GM23338 (cell line): ENCODE measurements at regions not wholly inside any gene's neighbourhood (a gene's known extent, or its start where the extent isn't known, plus 50 kb on each side); places are given as distances from the start of the nearest gene placed in this dataset.

Experiments used
- EZH2phosphoT487 ChIP-seq: fragments of 200-600 bp; sonication (generic); IDR thresholded peaks from one replicate; pipeline ENCODE4 v1.8.1; 2018; ENCODE audit warnings: antibody characterized with exemption; ENCODE audit not compliant: unreplicated experiment
- POLR2AphosphoS5 ChIP-seq: IDR thresholded peaks from 2 replicates; pipeline ENCODE4 v1.6.1; 2016; ENCODE audit warnings: antibody characterized with exemption, low read depth
- TF ChIP-seq, protein P1 (sequence below), 2 experiments: fragments of 200-600 bp in 1 of 2; sonication (generic) in 1 of 2; conservative IDR thresholded peaks; 2 replicates each; pipeline versions ENCODE4 v1.5.1 to v1.6.1; 2016 to 2017; ENCODE audit warnings: antibody characterized with exemption in 2 of 2, low read depth in 2 of 2, mild to moderate bottlenecking in 2 of 2, moderate library complexity in 1 of 2

DNA sequence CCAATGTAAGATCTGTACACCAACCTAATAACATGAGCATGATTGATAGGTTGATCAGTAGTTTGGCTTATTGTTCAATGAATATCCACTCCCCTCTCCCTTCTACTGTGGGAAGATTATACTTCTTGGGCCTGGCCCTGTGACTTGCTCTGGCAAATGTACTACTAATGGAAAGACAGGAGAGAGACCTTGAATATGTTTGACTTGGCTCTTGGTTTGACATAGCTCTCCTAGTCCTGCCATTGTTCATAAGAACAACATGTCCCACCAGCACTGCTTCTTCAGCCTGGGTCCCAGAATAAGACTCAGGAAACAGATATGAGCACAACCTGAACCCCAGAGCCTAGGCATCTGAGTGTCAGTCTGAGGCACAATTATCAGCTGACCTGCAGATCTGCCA is 112.8 kb upstream of the RESF1 start:
- TF ChIP-seq, protein P1, sequence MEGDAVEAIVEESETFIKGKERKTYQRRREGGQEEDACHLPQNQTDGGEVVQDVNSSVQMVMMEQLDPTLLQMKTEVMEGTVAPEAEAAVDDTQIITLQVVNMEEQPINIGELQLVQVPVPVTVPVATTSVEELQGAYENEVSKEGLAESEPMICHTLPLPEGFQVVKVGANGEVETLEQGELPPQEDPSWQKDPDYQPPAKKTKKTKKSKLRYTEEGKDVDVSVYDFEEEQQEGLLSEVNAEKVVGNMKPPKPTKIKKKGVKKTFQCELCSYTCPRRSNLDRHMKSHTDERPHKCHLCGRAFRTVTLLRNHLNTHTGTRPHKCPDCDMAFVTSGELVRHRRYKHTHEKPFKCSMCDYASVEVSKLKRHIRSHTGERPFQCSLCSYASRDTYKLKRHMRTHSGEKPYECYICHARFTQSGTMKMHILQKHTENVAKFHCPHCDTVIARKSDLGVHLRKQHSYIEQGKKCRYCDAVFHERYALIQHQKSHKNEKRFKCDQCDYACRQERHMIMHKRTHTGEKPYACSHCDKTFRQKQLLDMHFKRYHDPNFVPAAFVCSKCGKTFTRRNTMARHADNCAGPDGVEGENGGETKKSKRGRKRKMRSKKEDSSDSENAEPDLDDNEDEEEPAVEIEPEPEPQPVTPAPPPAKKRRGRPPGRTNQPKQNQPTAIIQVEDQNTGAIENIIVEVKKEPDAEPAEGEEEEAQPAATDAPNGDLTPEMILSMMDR (conservative IDR thresholded peaks at IDR 0.05; ENCODE audit: low read depth in 2 of 2) = no peak
- TF ChIP-seq EZH2phosphoT487 = no peak
- no peak for TF ChIP-seq POLR2AphosphoS5
